GM19467 (cell line): ENCODE measurements at regions not wholly inside any gene's neighbourhood (a gene's known extent, or its start where the extent isn't known, plus 50 kb on each side); places are given as distances from the start of the nearest gene placed in this dataset.

Experiments
- ATAC-seq: cut with Tn5 transposase; IDR thresholded peaks from one replicate; pipeline ENCODE4 v1.9.1; 2021; ENCODE audit warnings: mild to moderate bottlenecking, moderate library complexity; ENCODE audit not compliant: unreplicated experiment

GRCh38 chr1:232291261-232291660 is 338.7 kb downstream of the SIPA1L2 start:
- no peak for ATAC-seq

- ATAC-seq: no peak
These were observed 339.4 kb downstream of the SIPA1L2 start for GRCh38 chr1:232290570-232290969.

- ATAC-seq: no peak
These were observed 342.0 kb downstream of the SIPA1L2 start for GRCh38 chr1:232287676-232288569.

- no peak for ATAC-seq
These were observed 344.8 kb downstream of the SIPA1L2 start for GRCh38 chr1:232285138-232285537.

- ATAC-seq: no peak
These were observed 346.1 kb downstream of the SIPA1L2 start for GRCh38 chr1:232283864-232284263.

GRCh38 chr1:232282498-232282897 is 347.4 kb downstream of the SIPA1L2 start:
- no peak for ATAC-seq

- no peak for ATAC-seq
These were observed 349.0 kb downstream of the SIPA1L2 start for GRCh38 chr1:232280910-232281309.

- ATAC-seq: no peak
These were observed 350.0 kb downstream of the SIPA1L2 start for GRCh38 chr1:232279909-232280400.

GRCh38 chr1:232278925-232279324 is 351.0 kb downstream of the SIPA1L2 start:
- ATAC-seq: no peak

- no peak for ATAC-seq
These were observed 353.3 kb downstream of the SIPA1L2 start for GRCh38 chr1:232276651-232277050.

GRCh38 chr1:232274999-232275710 is 354.8 kb downstream of the SIPA1L2 start:
- ATAC-seq: no peak

- ATAC-seq: no peak
These were observed 355.6 kb downstream of the SIPA1L2 start for GRCh38 chr1:232274236-232274855.

- ATAC-seq: no peak
These were observed 356.9 kb downstream of the SIPA1L2 start for GRCh38 chr1:232273011-232273410.

- no peak for ATAC-seq
These were observed 357.8 kb downstream of the SIPA1L2 start for GRCh38 chr1:232271991-232272589.

GRCh38 chr1:232271299-232271698 is 358.6 kb downstream of the SIPA1L2 start:
- ATAC-seq: no peak

- ATAC-seq: no peak
These were observed 359.9 kb downstream of the SIPA1L2 start for GRCh38 chr1:232269988-232270387.

- no peak for ATAC-seq
These were observed 361.9 kb downstream of the SIPA1L2 start for GRCh38 chr1:232267837-232268598.

GRCh38 chr1:232267092-232267836 is 362.7 kb downstream of the SIPA1L2 start:
- ATAC-seq: no peak

- ATAC-seq: no peak
These were observed 366.5 kb downstream of the SIPA1L2 start for GRCh38 chr1:232263452-232263851.

- ATAC-seq: no peak
These were observed 366.9 kb downstream of the SIPA1L2 start for GRCh38 chr1:232262991-232263390.
